H1 (cell line): ENCODE measurements at regions not wholly inside any gene's neighbourhood (a gene's known extent, or its start where the extent isn't known, plus 50 kb on each side); places are given as distances from the start of the nearest gene placed in this dataset.

Source experiments
- PHF8 ChIP-seq: fragments of 200-600 bp; sonication (generic); conservative IDR thresholded peaks from 2 replicates; pipeline ENCODE4 v1.7.1; 2012; ENCODE audit warnings: low read depth, mild to moderate bottlenecking, inconsistent platforms, low read length, moderate library complexity

- no peak for TF ChIP-seq PHF8
Observed at GRCh38 chr7:121689749-121690148, 183.2 kb upstream of the PTPRZ1 start (continued).
